Sciatic nerve (tissue), 1 donor: ENCODE measurements at regions not wholly inside any gene's neighbourhood (a gene's known extent, or its start where the extent isn't known, plus 50 kb on each side); places are given as distances from the start of the nearest gene placed in this dataset. TPM values are rescaled to one million over a fixed set of nuclear protein-coding genes. Genes with fewer than 3 reads are reported as not detected.

Experiments
- microRNA-seq: library from miRNA; unstranded; fragments of <30 nt; microRNA quantifications from one replicate; pipeline ENCODE4 v1.2.0, GENCODE V29; 2020
- donor health status: DM: no; HTN: no; CAD: no.

Small RNA genes lying in the stretch of these regions (microRNA-seq; reads per million reads assigned to microRNA genes)
- gene MIR5701-1: not detected
